GM23338 (cell line): ENCODE measurements at regions not wholly inside any gene's neighbourhood (a gene's known extent, or its start where the extent isn't known, plus 50 kb on each side); places are given as distances from the start of the nearest gene placed in this dataset.
"Not testable (repeated sequence)": the region's sequence is repeated elsewhere in the genome, so short reads cannot be mapped to it uniquely, and the experiment has no call there.

ENCODE experiments used
- ATAC-seq: fragments of 200-7000 bp; cut with Tn5 transposase; 3 replicates; pipeline ENCODE4 v1.9.1; 2020
- DNase-seq: peaks from one replicate; pipeline ENCODE4 v3.0.0-alpha.2; 2015; ENCODE audit warnings: low spot score
- H2AFZ ChIP-seq: fragments of 200-600 bp; sonication (generic); 2 replicates; pipeline ENCODE4 v1.8.0; 2016; ENCODE audit warnings: antibody characterized with exemption, mild to moderate bottlenecking, moderate library complexity
- H3F3A ChIP-seq: fragments of 200-600 bp; sonication (generic); replicated peaks from 2 replicates; pipeline ENCODE4 v1.8.0; 2017; ENCODE audit warnings: antibody characterized with exemption, mixed run types, low read depth
- H3K27ac ChIP-seq: fragments of 200-600 bp; sonication (generic); 2 replicates; pipeline ENCODE4 v1.6.1; 2016; ENCODE audit warnings: low read depth
- H3K27me3 ChIP-seq: fragments of 200-600 bp; sonication (generic); 2 replicates; pipeline ENCODE4 v1.8.0; 2016; ENCODE audit warnings: mild to moderate bottlenecking, mixed run types, moderate library complexity; ENCODE audit not compliant: insufficient read depth
- H3K36me3 ChIP-seq: fragments of 200-600 bp; sonication (generic); 2 replicates; pipeline ENCODE4 v1.8.0; 2016; ENCODE audit warnings: mild to moderate bottlenecking; ENCODE audit not compliant: insufficient read depth
- H3K4me1 ChIP-seq: fragments of 200-600 bp; sonication (generic); 2 replicates; pipeline ENCODE4 v1.8.0; 2016; ENCODE audit warnings: mild to moderate bottlenecking, moderate library complexity; ENCODE audit not compliant: insufficient read depth
- H3K4me2 ChIP-seq: fragments of 200-600 bp; sonication (generic); 2 replicates; pipeline ENCODE4 v1.7.1; 2017; ENCODE audit warnings: mixed run types
- H3K4me3 ChIP-seq: fragments of 200-600 bp; sonication (generic); 2 replicates; pipeline ENCODE4 v1.6.1; 2016; ENCODE audit warnings: mixed run types
- H3K79me2 ChIP-seq: fragments of 200-600 bp; sonication (generic); replicated peaks from 2 replicates; pipeline ENCODE4 v1.8.0; 2017; ENCODE audit warnings: mild to moderate bottlenecking; ENCODE audit not compliant: insufficient read depth
- H3K9me2 ChIP-seq: fragments of 200-600 bp; sonication (generic); 2 replicates; pipeline ENCODE4 v1.8.0; 2017; ENCODE audit not compliant: insufficient read depth
- H4K20me1 ChIP-seq: fragments of 200-600 bp; sonication (generic); replicated peaks from 2 replicates; pipeline ENCODE4 v1.8.0; 2017; ENCODE audit warnings: mild to moderate bottlenecking; ENCODE audit not compliant: insufficient read depth
- H3K27ac Mint-ChIP-seq: 2 replicates; pipeline ENCODE4 v1.8.0; 2020; ENCODE audit warnings: inconsistent platforms, mild to moderate bottlenecking, moderate library complexity, mixed read lengths
- H3K27me3 Mint-ChIP-seq: 3 replicates; pipeline ENCODE4 v1.8.0; 2022; ENCODE audit warnings: low read depth, mild to moderate bottlenecking, moderate library complexity, mixed read lengths, inconsistent platforms; ENCODE audit not compliant: insufficient read depth, poor library complexity
- H3K36me3 Mint-ChIP-seq: 3 replicates; pipeline ENCODE4 v1.8.0; 2021; ENCODE audit warnings: low read depth, mild to moderate bottlenecking, inconsistent platforms, moderate library complexity, mixed read lengths
- H3K4me1 Mint-ChIP-seq: 3 replicates; pipeline ENCODE4 v1.8.0; 2020; ENCODE audit warnings: mild to moderate bottlenecking, inconsistent platforms, mixed read lengths
- H3K4me3 Mint-ChIP-seq: 3 replicates; pipeline ENCODE4 v1.8.0; 2021; ENCODE audit warnings: moderate library complexity, mild to moderate bottlenecking, inconsistent platforms, mixed read lengths
- H3K9me3 Mint-ChIP-seq: 3 replicates; pipeline ENCODE4 v1.8.0; 2020; ENCODE audit warnings: moderate library complexity, mild to moderate bottlenecking, inconsistent platforms, mixed read lengths
- CTCF ChIP-seq, 2 experiments: fragments of 200-600 bp in 1 of 2; sonication (generic) in 1 of 2; conservative IDR thresholded peaks; 2 replicates each; pipeline versions ENCODE4 v1.5.1 to v1.6.1; 2016 to 2017; ENCODE audit warnings: antibody characterized with exemption in 2 of 2, low read depth in 2 of 2, mild to moderate bottlenecking in 2 of 2, moderate library complexity in 1 of 2
- JUNB ChIP-seq: IDR thresholded peaks from one replicate; pipeline ENCODE4 v1.6.1; 2016; ENCODE audit warnings: antibody characterized with exemption; ENCODE audit not compliant: unreplicated experiment
- POLR2AphosphoS5 ChIP-seq: IDR thresholded peaks from 2 replicates; pipeline ENCODE4 v1.6.1; 2016; ENCODE audit warnings: antibody characterized with exemption, low read depth
- REST ChIP-seq: IDR thresholded peaks from one replicate; pipeline ENCODE4 v1.6.1; 2018; ENCODE audit warnings: antibody characterized with exemption; ENCODE audit not compliant: unreplicated experiment
- ZNF331 ChIP-seq: fragments of 250-450 bp; sonication (Bioruptor Pico); IDR thresholded peaks from 2 replicates; pipeline ENCODE4 v1.5.0; 2020; ENCODE audit warnings: low read depth, mild to moderate bottlenecking, moderate library complexity

GRCh38 chr10:9853405-9854355, 1164.0 kb upstream of the CELF2 start:
- H3K9me3 Mint-ChIP-seq: peaks cover 40% of the 10 kb centered on the region

GRCh38 chr10:9855451-9855850, 1162.2 kb upstream of the CELF2 start:
- Mint-ChIP-seq H3K9me3 (peaks cover 38% of the 10 kb centered on the region), H3K36me3 (peaks cover 21% of the 10 kb centered on the region)
- ATAC-seq, H3K4me3 Mint-ChIP-seq, H2AFZ ChIP-seq, H3K4me2 ChIP-seq, H3K27ac Mint-ChIP-seq, H3K36me3 ChIP-seq, H3K4me1 ChIP-seq, H3K27me3 ChIP-seq, H3K4me1 Mint-ChIP-seq, H3K27me3 Mint-ChIP-seq, H3F3A ChIP-seq, H3K4me3 ChIP-seq, H3K79me2 ChIP-seq, DNase-seq, H3K27ac ChIP-seq, H4K20me1 ChIP-seq: not testable (repeated sequence)
- H3K9me2 ChIP-seq: peaks cover 11% of the 10 kb centered on the region; the same call in 1 of the 2 replicates

More at GRCh38 chr10:9853405-9854355, 1164.0 kb upstream of the CELF2 start:
- ATAC-seq: no peak
- Histone ChIP-seq H2AFZ (no peak overlapping the region), H4K20me1 (no peaks in the 10 kb centered on the region), H3K36me3 (0 out of 2 replicates have a peak, but pooled peaks cover 3% of the 10 kb centered on the region), H3K9me2 (peaks cover 9% of the 10 kb centered on the region; the same call in 1 of the 2 replicates), H3K4me2 (no peak overlapping the region), H3K4me3 (no peak overlapping the region), H3K79me2 (no peaks in the 10 kb centered on the region), H3K27ac (no peak overlapping the region), H3K27me3 (no peaks in the 10 kb centered on the region), H3F3A (no peaks in the 10 kb centered on the region), H3K4me1 (no peaks in the 10 kb centered on the region)
- no peak overlapping the region for H3K4me3 Mint-ChIP-seq
- no peak for DNase-seq
- H3K36me3 Mint-ChIP-seq: peaks cover 24% of the 10 kb centered on the region
- TF ChIP-seq ZNF331 (CRISPR knock-in tag) (no peak), REST (no peak), POLR2AphosphoS5 (no peak), JUNB (no peak), CTCF (conservative IDR thresholded peaks at IDR 0.05; ENCODE audit: low read depth in 2 of 2) (no peak)
- no peak overlapping the region for H3K27ac Mint-ChIP-seq
- peaks cover 1% of the 10 kb centered on the region for H3K27me3 Mint-ChIP-seq
- no peaks in the 10 kb centered on the region for H3K4me1 Mint-ChIP-seq
